Activated B cell treated with CpG ODN at 0.5 μM for 24 hours (primary cell): ENCODE measurements at regions not wholly inside any gene's neighbourhood (a gene's known extent, or its start where the extent isn't known, plus 50 kb on each side); places are given as distances from the start of the nearest gene placed in this dataset.

ENCODE experiments used
- ATAC-seq: fragments of 200-7000 bp; cut with Tn5 transposase; one replicate; pipeline ENCODE4 v1.10.0; 2021; ENCODE audit warnings: low read depth, mild to moderate bottlenecking, moderate library complexity
- CTCF ChIA-PET: fragments of 350-600 bp; sonication (Branson Sonifier 250); formaldehyde crosslinking; loops from one replicate; lab custom pipeline; 2021; ENCODE audit warnings: antibody characterized with exemption; lab: Charles Lee
- POLR2A ChIA-PET: fragments of 350-600 bp; sonication (Branson Sonifier 250); formaldehyde crosslinking; loops from one replicate; lab custom pipeline; 2021; ENCODE audit warnings: antibody characterized with exemption; lab: Charles Lee
- DNase-seq: peaks from one replicate; pipeline ENCODE4 v3.0.0; 2022
- H3K27ac Mint-ChIP-seq: one replicate; pipeline ENCODE4 v1.8.0; 2020; ENCODE audit warnings: mixed read lengths
- H3K27me3 Mint-ChIP-seq: one replicate; pipeline ENCODE4 v1.8.0; 2021; ENCODE audit warnings: mixed read lengths
- H3K36me3 Mint-ChIP-seq: one replicate; pipeline ENCODE4 v1.8.0; 2021; ENCODE audit warnings: low read depth, mixed read lengths
- H3K4me1 Mint-ChIP-seq: one replicate; pipeline ENCODE4 v1.8.0; 2021; ENCODE audit warnings: mixed read lengths
- H3K4me3 Mint-ChIP-seq: one replicate; pipeline ENCODE4 v1.8.0; 2020; ENCODE audit warnings: mild to moderate bottlenecking, mixed read lengths
- H3K9me3 Mint-ChIP-seq: one replicate; pipeline ENCODE4 v1.8.0; 2020; ENCODE audit warnings: mixed read lengths
- CTCF ChIP-seq: fragments of 200-600 bp; IDR thresholded peaks from one replicate; pipeline ENCODE4 v1.8.0; 2022; ENCODE audit warnings: antibody characterized with exemption, mild to moderate bottlenecking
- intact Hi-C: fragments of 100-400 bp; cut with micrococcal nuclease; formaldehyde crosslinking; loops from one replicate; pipeline ENCODE4 v1.15.1; 2024

- Mint-ChIP-seq H3K4me3 (no peak overlapping the region), H3K36me3 (no peaks in the 10 kb centered on the region), H3K4me1 (no peaks in the 10 kb centered on the region), H3K9me3 (peaks cover 12% of the 10 kb centered on the region), H3K27me3 (peaks cover 17% of the 10 kb centered on the region), H3K27ac (no peak overlapping the region)
- TF ChIP-seq CTCF: no peak
- ChIA-PET CTCF (no interaction called here), POLR2A (no interaction called here)
- no peak for ATAC-seq
- intact Hi-C loops: no loop called here
- no peak for DNase-seq
Measured at GRCh38 chr22:48277868-48278581, 1515.6 kb downstream of the TBC1D22A start.

- TF ChIP-seq CTCF: no peak
- DNase-seq (no peak), ATAC-seq (no peak)
- CTCF ChIA-PET: no interaction called here
- intact Hi-C loops: no loop called here
- Mint-ChIP-seq H3K9me3 (peaks cover 12% of the 10 kb centered on the region), H3K4me1 (no peaks in the 10 kb centered on the region), H3K36me3 (no peaks in the 10 kb centered on the region), H3K27me3 (peaks cover 17% of the 10 kb centered on the region), H3K27ac (no peak overlapping the region), H3K4me3 (no peak overlapping the region)
- POLR2A ChIA-PET: no interaction called here
Measured at GRCh38 chr22:48276994-48277867, 1514.8 kb downstream of the TBC1D22A start.

- H3K4me3 Mint-ChIP-seq: no peak overlapping the region
- POLR2A ChIA-PET: no interaction called here
- H3K27me3 Mint-ChIP-seq: peaks cover 14% of the 10 kb centered on the region
- TF ChIP-seq CTCF: no peak
- ATAC-seq (no peak), DNase-seq (no peak)
- no peak overlapping the region for H3K27ac Mint-ChIP-seq
- H3K36me3 Mint-ChIP-seq: no peaks in the 10 kb centered on the region
- CTCF ChIA-PET: no interaction called here
- H3K9me3 Mint-ChIP-seq: no peaks in the 10 kb centered on the region
- intact Hi-C loops: no loop called here
- no peaks in the 10 kb centered on the region for H3K4me1 Mint-ChIP-seq
Measured at GRCh38 chr22:48275412-48275811, 1513.0 kb downstream of the TBC1D22A start.

- no peak for ATAC-seq
Measured at GRCh38 chr22:48270731-48271130, 1508.3 kb downstream of the TBC1D22A start.

More at GRCh38 chr22:48270731-48271130, 1508.3 kb downstream of the TBC1D22A start:
- ChIA-PET POLR2A (no interaction called here), CTCF (no interaction called here)
- H3K4me1 Mint-ChIP-seq: no peaks in the 10 kb centered on the region
- H3K9me3 Mint-ChIP-seq: no peaks in the 10 kb centered on the region
- peaks cover 13% of the 10 kb centered on the region for H3K27me3 Mint-ChIP-seq
- H3K4me3 Mint-ChIP-seq: no peak overlapping the region
- no peak for DNase-seq
- no peak for TF ChIP-seq CTCF
- H3K36me3 Mint-ChIP-seq: no peaks in the 10 kb centered on the region
- intact Hi-C loops: no loop called here
- H3K27ac Mint-ChIP-seq: no peak overlapping the region
